Natural killer cell (primary cell): ENCODE measurements at regions not wholly inside any gene's neighbourhood (a gene's known extent, or its start where the extent isn't known, plus 50 kb on each side); places are given as distances from the start of the nearest gene placed in this dataset.

Experiments used
- ATAC-seq, 3 donors: fragments of 150-1000 bp in 2 of 3; fragments of 200-7000 bp in 1 of 3; cut with Tn5 transposase; 1 replicate in 1 of 3; 2 replicates in 2 of 3; pipeline ENCODE4 v1.10.0; 2021; ENCODE audit warnings: mild to moderate bottlenecking in 2 of 3, moderate library complexity in 2 of 3
- DNase-seq, 2 donors: peaks; one replicate each; pipeline versions ENCODE4 v3.0.0 to v3.0.0-alpha.2; 2013 to 2021; ENCODE audit warnings: mixed read lengths in 1 of 2
- H3K27ac ChIP-seq: one replicate; pipeline ENCODE4 v1.5.1; 2013; ENCODE audit warnings: mild to moderate bottlenecking, low read length
- H3K27me3 ChIP-seq: one replicate; pipeline ENCODE4 v1.6.1; 2013; ENCODE audit warnings: low read length; ENCODE audit not compliant: control insufficient read depth, insufficient read depth
- H3K36me3 ChIP-seq: one replicate; pipeline ENCODE4 v1.6.1; 2013; ENCODE audit warnings: low read length; ENCODE audit not compliant: control insufficient read depth, insufficient read depth
- H3K4me1 ChIP-seq: one replicate; pipeline ENCODE4 v1.6.1; 2013; ENCODE audit warnings: low read length; ENCODE audit not compliant: control insufficient read depth, insufficient read depth
- H3K4me3 ChIP-seq: one replicate; pipeline ENCODE4 v1.5.1; 2013; ENCODE audit warnings: low read length
- H3K9me3 ChIP-seq: one replicate; pipeline ENCODE4 v1.6.1; 2013; ENCODE audit warnings: low read length; ENCODE audit not compliant: control insufficient read depth, insufficient read depth
- H3K27ac Mint-ChIP-seq, 2 donors: one replicate each; pipeline ENCODE4 v1.8.0; 2022; ENCODE audit warnings: mild to moderate bottlenecking in 2 of 2, mixed read lengths in 2 of 2, moderate library complexity in 1 of 2
- H3K27me3 Mint-ChIP-seq, 2 donors: one replicate each; pipeline ENCODE4 v1.8.0; 2022; ENCODE audit warnings: low read depth in 2 of 2, mixed read lengths in 2 of 2
- H3K36me3 Mint-ChIP-seq: one replicate; pipeline ENCODE4 v1.8.0; 2022; ENCODE audit warnings: mixed read lengths
- H3K4me1 Mint-ChIP-seq, 2 donors: one replicate each; pipeline ENCODE4 v1.8.0; 2022; ENCODE audit warnings: mixed read lengths in 2 of 2
- H3K4me3 Mint-ChIP-seq: one replicate; pipeline ENCODE4 v1.8.0; 2022; ENCODE audit warnings: mild to moderate bottlenecking, moderate library complexity, mixed read lengths
- H3K9me3 Mint-ChIP-seq, 2 donors: one replicate each; pipeline ENCODE4 v1.8.0; 2022; ENCODE audit warnings: mixed read lengths in 2 of 2
- WGBS: methylation state at CpG from one replicate; pipeline ENCODE4 v1.1.7; 2013; ENCODE audit warnings: missing lambda C conversion rate; ENCODE audit not compliant: insufficient coverage; 5-methylcytosine and 5-hydroxymethylcytosine counted together
- intact Hi-C: fragments of 100-400 bp; cut with micrococcal nuclease; formaldehyde crosslinking; loops from one replicate; pipeline ENCODE4 v1.14.2; 2022
- TF ChIP-seq, protein P1 (sequence below): fragments of 200-600 bp; IDR thresholded peaks from one replicate; pipeline ENCODE4 v1.8.0; 2022; ENCODE audit warnings: antibody characterized with exemption

DNA sequence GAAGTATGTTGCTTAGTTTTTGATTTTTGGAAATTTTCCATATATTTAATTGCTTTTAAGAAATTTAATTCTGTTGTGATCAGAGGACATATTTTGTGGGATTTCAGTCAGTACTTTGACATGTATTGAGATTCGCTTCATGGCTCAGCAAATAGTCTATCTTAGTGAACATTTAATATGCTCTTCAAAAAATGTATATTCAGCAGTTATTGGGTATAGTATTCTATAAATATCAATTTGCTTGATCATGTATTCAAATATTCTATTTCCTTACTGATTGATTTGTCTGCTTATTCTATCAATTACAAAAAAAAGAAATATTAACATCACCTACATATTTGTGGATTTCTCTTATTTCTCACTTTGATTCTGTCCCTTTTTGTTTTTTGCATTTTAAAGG, 79.5 kb upstream of the HAND1 start:
- H3K9me3 ChIP-seq, result peaks cover 8% of the 10 kb centered on the region
- H3K4me3 ChIP-seq, result no peak overlapping the region
- Mint-ChIP-seq H3K27me3 (peaks cover 16 to 17% of the 10 kb centered on the region in 2 donors), H3K4me1 (no peaks in the 10 kb centered on the region), H3K9me3 (no peaks in the 10 kb centered on the region), H3K4me3 (no peak overlapping the region), H3K27ac (no peak overlapping the region), H3K36me3 (peaks cover 6% of the 10 kb centered on the region)
- TF ChIP-seq, protein P1, sequence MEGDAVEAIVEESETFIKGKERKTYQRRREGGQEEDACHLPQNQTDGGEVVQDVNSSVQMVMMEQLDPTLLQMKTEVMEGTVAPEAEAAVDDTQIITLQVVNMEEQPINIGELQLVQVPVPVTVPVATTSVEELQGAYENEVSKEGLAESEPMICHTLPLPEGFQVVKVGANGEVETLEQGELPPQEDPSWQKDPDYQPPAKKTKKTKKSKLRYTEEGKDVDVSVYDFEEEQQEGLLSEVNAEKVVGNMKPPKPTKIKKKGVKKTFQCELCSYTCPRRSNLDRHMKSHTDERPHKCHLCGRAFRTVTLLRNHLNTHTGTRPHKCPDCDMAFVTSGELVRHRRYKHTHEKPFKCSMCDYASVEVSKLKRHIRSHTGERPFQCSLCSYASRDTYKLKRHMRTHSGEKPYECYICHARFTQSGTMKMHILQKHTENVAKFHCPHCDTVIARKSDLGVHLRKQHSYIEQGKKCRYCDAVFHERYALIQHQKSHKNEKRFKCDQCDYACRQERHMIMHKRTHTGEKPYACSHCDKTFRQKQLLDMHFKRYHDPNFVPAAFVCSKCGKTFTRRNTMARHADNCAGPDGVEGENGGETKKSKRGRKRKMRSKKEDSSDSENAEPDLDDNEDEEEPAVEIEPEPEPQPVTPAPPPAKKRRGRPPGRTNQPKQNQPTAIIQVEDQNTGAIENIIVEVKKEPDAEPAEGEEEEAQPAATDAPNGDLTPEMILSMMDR, result no peak
- H3K27me3 ChIP-seq, result no peaks in the 10 kb centered on the region
- DNase-seq (no peak), ATAC-seq (no peak)
- 80% methylated on average over 1 of the region's 1 CpG for WGBS
- no peaks in the 10 kb centered on the region for H3K4me1 ChIP-seq
- H3K27ac ChIP-seq, result no peak overlapping the region
- H3K36me3 ChIP-seq, result no peaks in the 10 kb centered on the region
- intact Hi-C loops, result no loop called here

DNA sequence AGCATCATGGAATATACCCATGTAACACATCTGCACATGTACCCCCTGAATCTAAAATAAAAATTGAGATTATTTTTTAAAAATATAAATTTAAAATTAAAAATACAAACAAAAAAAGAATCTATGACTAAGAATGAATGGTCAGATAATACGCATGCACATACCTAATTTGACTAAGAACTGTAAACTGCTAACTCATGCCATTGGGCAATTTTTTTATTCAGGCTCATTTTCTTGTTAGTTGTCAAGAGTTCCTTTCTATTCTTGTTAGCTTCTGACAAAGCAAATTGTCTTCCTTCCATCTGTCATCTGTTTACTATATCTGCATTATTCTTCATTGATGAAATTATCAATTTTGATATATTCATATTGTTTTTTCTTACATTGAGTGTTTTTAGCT, 69.5 kb upstream of the HAND1 start:
- H3K9me3 Mint-ChIP-seq, result no peaks in the 10 kb centered on the region
- H3K4me3 ChIP-seq, result no peak overlapping the region
- no peaks in the 10 kb centered on the region for H3K9me3 ChIP-seq
- DNase-seq, result no peak
- WGBS, result 56% methylated on average over 1 of the region's 1 CpG
- no peak for ATAC-seq
- H3K27me3 Mint-ChIP-seq, result peaks cover 10 to 45% of the 10 kb centered on the region in 2 donors
- no peaks in the 10 kb centered on the region for H3K27me3 ChIP-seq
- H3K36me3 Mint-ChIP-seq, result no peaks in the 10 kb centered on the region
- TF ChIP-seq, protein P1, result no peak
- no peak overlapping the region for H3K27ac ChIP-seq
- H3K4me1 Mint-ChIP-seq, result no peaks in the 10 kb centered on the region
- no peaks in the 10 kb centered on the region for H3K36me3 ChIP-seq
- no peak overlapping the region for H3K4me3 Mint-ChIP-seq
- no peak overlapping the region for H3K27ac Mint-ChIP-seq
- peaks cover 4% of the 10 kb centered on the region for H3K4me1 ChIP-seq
- intact Hi-C loops, result no loop called here

DNA sequence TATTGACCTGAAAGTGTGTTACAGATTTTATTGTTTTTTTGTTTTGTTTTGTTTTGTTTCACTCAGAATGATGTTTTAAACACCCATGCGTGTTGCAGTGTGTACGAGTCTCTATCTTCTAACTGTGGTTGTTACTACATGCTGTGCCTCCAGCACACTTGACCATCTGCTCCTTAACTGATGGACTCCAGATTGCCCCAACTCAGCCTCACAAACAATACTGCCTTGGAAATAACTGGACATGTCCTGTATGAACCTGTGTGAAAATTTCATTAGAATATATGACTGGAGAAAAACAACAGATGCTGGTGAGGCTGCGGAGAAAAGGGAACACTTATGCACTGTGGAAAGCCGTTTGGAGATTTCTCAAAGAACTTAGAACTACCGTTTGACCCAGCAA, 68.7 kb upstream of the HAND1 start:
- Mint-ChIP-seq H3K27me3 (peaks cover 13 to 48% of the 10 kb centered on the region in 2 donors), H3K36me3 (no peaks in the 10 kb centered on the region), H3K4me1 (no peaks in the 10 kb centered on the region), H3K27ac (no peak overlapping the region), H3K4me3 (no peak overlapping the region), H3K9me3 (no peaks in the 10 kb centered on the region)
- DNase-seq (no peak), ATAC-seq (no peak)
- TF ChIP-seq, protein P1, result no peak
- no peak overlapping the region for H3K27ac ChIP-seq
- H3K27me3 ChIP-seq, result no peaks in the 10 kb centered on the region
- H3K4me1 ChIP-seq, result peaks cover 4% of the 10 kb centered on the region
- H3K4me3 ChIP-seq, result no peak overlapping the region
- intact Hi-C loops, result no loop called here
- 87% methylated on average over 4 of the region's 5 CpGs for WGBS
- H3K36me3 ChIP-seq, result no peaks in the 10 kb centered on the region
- H3K9me3 ChIP-seq, result no peaks in the 10 kb centered on the region

DNA sequence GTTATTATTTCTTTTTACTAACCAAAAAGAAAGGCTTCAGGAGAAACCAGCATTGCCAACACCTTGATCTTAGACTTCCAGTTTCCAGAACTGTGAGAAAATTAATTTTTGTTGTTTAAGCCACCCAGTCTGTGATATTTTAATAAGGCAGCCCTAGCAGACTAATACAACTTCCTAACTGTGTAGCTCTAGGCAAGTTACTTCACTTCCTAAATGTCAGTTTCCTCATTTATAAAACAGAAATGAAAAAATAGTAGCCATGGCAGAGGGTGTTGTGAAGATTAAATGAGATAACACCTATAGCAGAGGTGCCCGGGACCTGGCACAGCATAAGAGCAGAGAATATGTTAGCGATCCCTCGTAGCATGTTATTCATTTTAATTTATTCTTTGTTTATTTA, 66.6 kb upstream of the HAND1 start:
- Mint-ChIP-seq H3K27me3 (peaks cover 13 to 39% of the 10 kb centered on the region in 2 donors), H3K4me3 (no peak overlapping the region), H3K4me1 (no peaks in the 10 kb centered on the region), H3K9me3 (no peaks in the 10 kb centered on the region), H3K36me3 (no peaks in the 10 kb centered on the region), H3K27ac (no peak overlapping the region)
- H3K4me1 ChIP-seq, result peaks cover 4% of the 10 kb centered on the region
- H3K4me3 ChIP-seq, result no peak overlapping the region
- ATAC-seq (no peak), DNase-seq (no peak)
- H3K36me3 ChIP-seq, result no peaks in the 10 kb centered on the region
- intact Hi-C loops, result no loop called here
- TF ChIP-seq, protein P1, result no peak
- H3K27me3 ChIP-seq, result no peaks in the 10 kb centered on the region
- 81% methylated on average over 3 of the region's 3 CpGs for WGBS
- no peaks in the 10 kb centered on the region for H3K9me3 ChIP-seq
- H3K27ac ChIP-seq, result no peak overlapping the region
